ENCODE measurements at regions not wholly inside any gene's neighbourhood (a gene's known extent, or its start where the extent isn't known, plus 50 kb on each side); places are given as distances from the start of the nearest gene placed in this dataset.

DNA sequence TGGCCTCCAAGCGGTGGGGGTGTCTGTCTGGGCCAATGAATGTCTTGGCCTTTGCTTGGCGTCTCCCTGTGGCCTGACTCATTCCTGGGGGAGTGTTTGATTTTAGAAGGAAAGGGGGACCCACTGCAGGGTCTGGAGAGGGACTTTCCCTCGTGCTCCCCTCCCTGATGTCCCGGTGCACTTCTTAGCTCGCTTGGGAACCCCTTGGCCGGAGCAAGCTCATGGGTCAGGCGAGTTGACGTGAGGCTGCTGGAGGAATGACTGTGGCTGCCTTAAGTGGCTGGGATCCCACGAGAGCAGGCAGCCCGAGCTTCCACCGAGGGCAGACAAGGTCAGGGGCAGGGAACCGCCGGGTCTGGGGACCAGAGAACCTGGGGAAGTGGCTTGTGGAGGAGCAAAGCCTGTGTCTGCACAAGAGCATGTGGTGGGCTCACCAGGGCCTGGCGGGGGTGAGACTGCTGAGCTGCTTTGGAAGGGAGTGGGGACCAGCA is 218.4 kb upstream of the C14orf180 start:
- POLR2A ChIA-PET = no interaction called here
- TF ChIP-seq ZNF274 (IDR thresholded peaks at IDR 0.05; ENCODE audit: low read depth, low read length) = no peak
- no peak for TF ChIP-seq TCF7L2 (IDR thresholded peaks at IDR 0.05; ENCODE audit: borderline replicate concordance, extremely low read depth, insufficient read depth, insufficient read length)
- no peak for TF ChIP-seq FOSL1 (IDR thresholded peaks at IDR 0.05; ENCODE audit: low read depth)
- TF ChIP-seq SP1 (IDR thresholded peaks at IDR 0.05; ENCODE audit: low read depth) = no peak
- Histone ChIP-seq H3K9me3 (ENCODE audit: control insufficient read depth in 1 of 2, insufficient read depth in 1 of 2, low read depth in 1 of 2, low read length in 2 of 2) (no peaks in the 10 kb centered on the region), H4K20me1 (ENCODE audit: insufficient read depth) (no peaks in the 10 kb centered on the region), H3K9me2 (ENCODE audit: insufficient read depth) (no peaks in the 10 kb centered on the region), H3K79me2 (ENCODE audit: insufficient read depth, low read length) (no peaks in the 10 kb centered on the region), H3K9ac (ENCODE audit: low read length) (no peak overlapping the region), H3K4me1 (ENCODE audit: control insufficient read depth in 1 of 2, insufficient read depth in 2 of 2, low read length in 2 of 2) (no peaks in the 10 kb centered on the region), H3K27me3 (ENCODE audit: insufficient read depth, low read length) (no peaks in the 10 kb centered on the region), H3K36me3 (ENCODE audit: control insufficient read depth in 1 of 2, insufficient read depth in 2 of 2, low read length in 2 of 2) (no peaks in the 10 kb centered on the region), H3K27ac (ENCODE audit: low read depth, low read length) (no peak overlapping the region), H3K4me3 (replicated peaks in 1 of 2; ENCODE audit: low read depth in 1 of 2, low read length in 2 of 2) (no peak overlapping the region), H3K4me2 (ENCODE audit: low read length) (no peak overlapping the region), H2AFZ (ENCODE audit: low read depth, low read length, poor library complexity, severe bottlenecking) (no peak overlapping the region)
- no TSS peak for BruUV-seq (replicated peaks)
- intact Hi-C loops (cut with micrococcal nuclease) = no loop called here
- ATAC-seq (no peak), DNase-seq (ENCODE audit: low read depth, low spot score) (no peak)
- RAD21 ChIA-PET (ENCODE audit: low non-redundant PET in 1 of 2, low total read pairs in 2 of 2, uncharacterized antibody in 2 of 2, unreplicated experiment in 2 of 2) = no interaction called here
- CTCF ChIA-PET = no interaction called here

DNA sequence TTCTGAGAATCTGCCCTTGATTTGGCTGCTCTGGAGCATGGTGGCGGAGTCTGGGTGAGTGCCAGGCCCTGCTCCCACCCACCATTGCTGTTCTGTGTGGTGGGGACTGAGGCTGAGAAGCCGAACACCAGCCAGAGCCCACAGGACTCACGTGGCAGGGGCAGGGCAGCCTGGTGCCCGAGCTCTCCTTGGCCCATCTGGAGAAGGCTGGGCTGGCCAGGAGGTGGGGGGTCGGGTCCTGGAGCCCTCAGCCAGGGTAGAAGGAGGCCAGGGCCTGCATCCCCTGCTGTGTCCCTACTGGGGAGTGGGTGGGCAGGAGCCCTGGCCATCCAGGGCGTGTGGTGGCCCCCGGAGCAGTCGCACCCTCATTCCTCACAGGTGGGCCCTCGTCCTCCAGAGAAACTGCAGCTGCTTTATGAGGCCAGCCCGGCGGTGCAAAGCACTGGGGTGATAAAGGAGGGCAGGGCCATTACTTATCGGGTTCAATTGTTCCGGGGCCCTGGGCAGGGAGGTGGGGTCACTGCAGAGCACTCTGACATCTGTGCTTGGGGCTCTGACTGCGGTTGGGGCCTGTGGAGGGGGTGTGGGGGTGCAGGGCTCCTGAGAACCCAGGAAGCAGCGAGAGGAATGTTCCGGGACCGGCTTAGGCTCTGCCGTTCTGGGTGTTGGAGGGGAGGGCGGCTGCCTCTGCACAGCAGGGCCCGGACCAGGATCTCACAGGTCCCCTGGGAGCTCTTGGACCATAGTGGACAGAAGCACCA is 217.5 kb upstream of the C14orf180 start:
- no peaks in the 10 kb centered on the region for H3K9me2 ChIP-seq (ENCODE audit: insufficient read depth)

More for the DNA sequence above, 217.5 kb upstream of the C14orf180 start:
- Histone ChIP-seq H3K27ac (ENCODE audit: low read depth, low read length) (no peak overlapping the region), H3K4me2 (ENCODE audit: low read length) (no peak overlapping the region), H3K27me3 (ENCODE audit: insufficient read depth, low read length) (no peaks in the 10 kb centered on the region), H4K20me1 (ENCODE audit: insufficient read depth) (no peaks in the 10 kb centered on the region), H3K4me3 (replicated peaks in 1 of 2; ENCODE audit: low read depth in 1 of 2, low read length in 2 of 2) (no peak overlapping the region), H2AFZ (ENCODE audit: low read depth, low read length, poor library complexity, severe bottlenecking) (no peak overlapping the region), H3K9ac (ENCODE audit: low read length) (no peak overlapping the region), H3K4me1 (ENCODE audit: control insufficient read depth in 1 of 2, insufficient read depth in 2 of 2, low read length in 2 of 2) (no peaks in the 10 kb centered on the region), H3K79me2 (ENCODE audit: insufficient read depth, low read length) (no peaks in the 10 kb centered on the region), H3K9me3 (ENCODE audit: control insufficient read depth in 1 of 2, insufficient read depth in 1 of 2, low read depth in 1 of 2, low read length in 2 of 2) (peaks cover 0 to 8% of the 10 kb centered on the region in 2 experiments; a peak in 3 of 4 replicates), H3K36me3 (ENCODE audit: control insufficient read depth in 1 of 2, insufficient read depth in 2 of 2, low read length in 2 of 2) (no peaks in the 10 kb centered on the region)
- ChIA-PET CTCF (no interaction called here), RAD21 (ENCODE audit: low non-redundant PET in 1 of 2, low total read pairs in 2 of 2, uncharacterized antibody in 2 of 2, unreplicated experiment in 2 of 2) (no interaction called here), POLR2A (no interaction called here)
- BruUV-seq (replicated peaks) = no TSS peak
- TF ChIP-seq ELF1 (IDR thresholded peaks at IDR 0.05; ENCODE audit: borderline replicate concordance, low read depth) = no peak
- ATAC-seq (no peak), DNase-seq (ENCODE audit: low read depth, low spot score) (no peak)
- intact Hi-C loops (cut with micrococcal nuclease) = no loop called here
